Erythroblast (primary cell): ENCODE measurements at regions not wholly inside any gene's neighbourhood (a gene's known extent, or its start where the extent isn't known, plus 50 kb on each side); places are given as distances from the start of the nearest gene placed in this dataset.
"Not testable (repeated sequence)": the region's sequence is repeated elsewhere in the genome, so short reads cannot be mapped to it uniquely, and the experiment has no call there.

Experiments
- GATA1 ChIP-seq: IDR thresholded peaks from 2 replicates; pipeline ENCODE4 v1.6.1; 2011; ENCODE audit warnings: low read depth, mild to moderate bottlenecking, control low read depth, low read length, moderate library complexity
- POLR2A ChIP-seq: IDR thresholded peaks from 2 replicates; pipeline ENCODE4 v1.6.1; 2011; ENCODE audit warnings: mild to moderate bottlenecking, low read length

DNA sequence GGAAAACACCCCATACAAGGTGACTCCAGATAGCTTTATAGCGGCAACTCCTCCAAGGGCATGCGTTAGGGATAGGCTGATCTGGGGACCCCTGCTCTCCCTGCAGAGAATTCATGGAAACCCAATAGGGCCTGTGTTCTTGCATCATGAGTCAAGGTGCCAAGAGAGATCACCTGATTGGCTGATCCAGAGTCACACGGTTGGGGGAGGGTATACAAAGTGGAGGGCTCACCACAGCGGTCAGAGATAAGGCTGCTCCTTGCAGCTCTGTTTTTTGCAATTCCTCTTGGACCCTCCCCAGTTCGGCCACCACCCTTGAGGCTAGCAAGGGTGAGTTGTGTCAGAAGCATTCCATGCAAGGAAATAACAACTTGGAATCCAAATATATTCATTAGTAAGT is 79.6 kb downstream of the NPIPA7 start:
- not testable (repeated sequence) for TF ChIP-seq POLR2A, GATA1
